GM23338 (cell line): ENCODE measurements at regions not wholly inside any gene's neighbourhood (a gene's known extent, or its start where the extent isn't known, plus 50 kb on each side); places are given as distances from the start of the nearest gene placed in this dataset.

Experiments
- CREB1 ChIP-seq: fragments of 250-450 bp; sonication (Bioruptor Pico); IDR thresholded peaks from 2 replicates; pipeline ENCODE4 v1.5.0; 2020; ENCODE audit warnings: low read depth, mild to moderate bottlenecking, moderate library complexity
- EZH2 ChIP-seq: fragments of 200-600 bp; sonication (generic); IDR thresholded peaks from one replicate; pipeline ENCODE4 v1.8.0; 2017; ENCODE audit warnings: antibody characterized with exemption, mild to moderate bottlenecking, low read depth; ENCODE audit not compliant: unreplicated experiment
- EZH2phosphoT487 ChIP-seq: fragments of 200-600 bp; sonication (generic); IDR thresholded peaks from one replicate; pipeline ENCODE4 v1.8.1; 2018; ENCODE audit warnings: antibody characterized with exemption; ENCODE audit not compliant: unreplicated experiment
- JUNB ChIP-seq: IDR thresholded peaks from one replicate; pipeline ENCODE4 v1.6.1; 2016; ENCODE audit warnings: antibody characterized with exemption; ENCODE audit not compliant: unreplicated experiment
- NANOG ChIP-seq: IDR thresholded peaks from 2 replicates; pipeline ENCODE4 v1.6.1; 2016; ENCODE audit warnings: antibody characterized with exemption, borderline replicate concordance
- POLR2AphosphoS5 ChIP-seq: IDR thresholded peaks from 2 replicates; pipeline ENCODE4 v1.6.1; 2016; ENCODE audit warnings: antibody characterized with exemption, low read depth
- TF ChIP-seq, protein P1 (sequence below), 2 experiments: fragments of 200-600 bp in 1 of 2; sonication (generic) in 1 of 2; conservative IDR thresholded peaks; 2 replicates each; pipeline versions ENCODE4 v1.5.1 to v1.6.1; 2016 to 2017; ENCODE audit warnings: antibody characterized with exemption in 2 of 2, low read depth in 2 of 2, mild to moderate bottlenecking in 2 of 2, moderate library complexity in 1 of 2
- TF ChIP-seq, protein P2 (sequence below): IDR thresholded peaks from 2 replicates; pipeline ENCODE4 v1.6.1; 2016; ENCODE audit warnings: antibody characterized with exemption
- TF ChIP-seq, protein P3 (sequence below): IDR thresholded peaks from one replicate; pipeline ENCODE4 v1.6.1; 2018; ENCODE audit warnings: antibody characterized with exemption; ENCODE audit not compliant: unreplicated experiment
- TF ChIP-seq, protein P4 (sequence below): fragments of 250-450 bp; sonication (Bioruptor Pico); IDR thresholded peaks from 2 replicates; pipeline ENCODE4 v1.5.0; 2020; ENCODE audit warnings: mild to moderate bottlenecking, moderate library complexity

DNA sequence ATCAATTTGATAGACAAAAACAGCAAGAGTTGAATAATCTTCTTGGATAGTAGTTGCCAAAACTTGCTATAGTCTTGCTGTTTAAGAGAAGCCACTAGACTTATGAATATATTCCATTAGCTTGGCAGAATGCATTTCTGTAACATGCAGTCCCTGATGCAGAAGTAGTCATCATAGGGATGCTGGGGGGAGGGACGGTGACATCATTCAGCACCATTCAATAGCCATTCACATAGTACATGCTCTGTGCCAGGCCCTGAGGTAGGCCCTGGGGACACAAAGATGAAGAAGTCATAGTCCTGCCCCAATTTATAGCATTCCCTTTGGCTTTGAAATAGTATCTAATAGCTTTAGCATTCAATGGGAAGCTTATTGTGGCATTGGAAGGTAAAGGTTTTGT, 185.5 kb upstream of the AFF2 start:
- TF ChIP-seq, protein P1, sequence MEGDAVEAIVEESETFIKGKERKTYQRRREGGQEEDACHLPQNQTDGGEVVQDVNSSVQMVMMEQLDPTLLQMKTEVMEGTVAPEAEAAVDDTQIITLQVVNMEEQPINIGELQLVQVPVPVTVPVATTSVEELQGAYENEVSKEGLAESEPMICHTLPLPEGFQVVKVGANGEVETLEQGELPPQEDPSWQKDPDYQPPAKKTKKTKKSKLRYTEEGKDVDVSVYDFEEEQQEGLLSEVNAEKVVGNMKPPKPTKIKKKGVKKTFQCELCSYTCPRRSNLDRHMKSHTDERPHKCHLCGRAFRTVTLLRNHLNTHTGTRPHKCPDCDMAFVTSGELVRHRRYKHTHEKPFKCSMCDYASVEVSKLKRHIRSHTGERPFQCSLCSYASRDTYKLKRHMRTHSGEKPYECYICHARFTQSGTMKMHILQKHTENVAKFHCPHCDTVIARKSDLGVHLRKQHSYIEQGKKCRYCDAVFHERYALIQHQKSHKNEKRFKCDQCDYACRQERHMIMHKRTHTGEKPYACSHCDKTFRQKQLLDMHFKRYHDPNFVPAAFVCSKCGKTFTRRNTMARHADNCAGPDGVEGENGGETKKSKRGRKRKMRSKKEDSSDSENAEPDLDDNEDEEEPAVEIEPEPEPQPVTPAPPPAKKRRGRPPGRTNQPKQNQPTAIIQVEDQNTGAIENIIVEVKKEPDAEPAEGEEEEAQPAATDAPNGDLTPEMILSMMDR (conservative IDR thresholded peaks at IDR 0.05; ENCODE audit: low read depth in 2 of 2), result no peak
- TF ChIP-seq CREB1 (CRISPR knock-in tag) (no peak), EZH2 (no peak), NANOG (no peak), POLR2AphosphoS5 (no peak), EZH2phosphoT487 (no peak), JUNB (no peak)
- TF ChIP-seq, protein P2, sequence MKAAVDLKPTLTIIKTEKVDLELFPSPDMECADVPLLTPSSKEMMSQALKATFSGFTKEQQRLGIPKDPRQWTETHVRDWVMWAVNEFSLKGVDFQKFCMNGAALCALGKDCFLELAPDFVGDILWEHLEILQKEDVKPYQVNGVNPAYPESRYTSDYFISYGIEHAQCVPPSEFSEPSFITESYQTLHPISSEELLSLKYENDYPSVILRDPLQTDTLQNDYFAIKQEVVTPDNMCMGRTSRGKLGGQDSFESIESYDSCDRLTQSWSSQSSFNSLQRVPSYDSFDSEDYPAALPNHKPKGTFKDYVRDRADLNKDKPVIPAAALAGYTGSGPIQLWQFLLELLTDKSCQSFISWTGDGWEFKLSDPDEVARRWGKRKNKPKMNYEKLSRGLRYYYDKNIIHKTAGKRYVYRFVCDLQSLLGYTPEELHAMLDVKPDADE, result no peak
- TF ChIP-seq, protein P3, sequence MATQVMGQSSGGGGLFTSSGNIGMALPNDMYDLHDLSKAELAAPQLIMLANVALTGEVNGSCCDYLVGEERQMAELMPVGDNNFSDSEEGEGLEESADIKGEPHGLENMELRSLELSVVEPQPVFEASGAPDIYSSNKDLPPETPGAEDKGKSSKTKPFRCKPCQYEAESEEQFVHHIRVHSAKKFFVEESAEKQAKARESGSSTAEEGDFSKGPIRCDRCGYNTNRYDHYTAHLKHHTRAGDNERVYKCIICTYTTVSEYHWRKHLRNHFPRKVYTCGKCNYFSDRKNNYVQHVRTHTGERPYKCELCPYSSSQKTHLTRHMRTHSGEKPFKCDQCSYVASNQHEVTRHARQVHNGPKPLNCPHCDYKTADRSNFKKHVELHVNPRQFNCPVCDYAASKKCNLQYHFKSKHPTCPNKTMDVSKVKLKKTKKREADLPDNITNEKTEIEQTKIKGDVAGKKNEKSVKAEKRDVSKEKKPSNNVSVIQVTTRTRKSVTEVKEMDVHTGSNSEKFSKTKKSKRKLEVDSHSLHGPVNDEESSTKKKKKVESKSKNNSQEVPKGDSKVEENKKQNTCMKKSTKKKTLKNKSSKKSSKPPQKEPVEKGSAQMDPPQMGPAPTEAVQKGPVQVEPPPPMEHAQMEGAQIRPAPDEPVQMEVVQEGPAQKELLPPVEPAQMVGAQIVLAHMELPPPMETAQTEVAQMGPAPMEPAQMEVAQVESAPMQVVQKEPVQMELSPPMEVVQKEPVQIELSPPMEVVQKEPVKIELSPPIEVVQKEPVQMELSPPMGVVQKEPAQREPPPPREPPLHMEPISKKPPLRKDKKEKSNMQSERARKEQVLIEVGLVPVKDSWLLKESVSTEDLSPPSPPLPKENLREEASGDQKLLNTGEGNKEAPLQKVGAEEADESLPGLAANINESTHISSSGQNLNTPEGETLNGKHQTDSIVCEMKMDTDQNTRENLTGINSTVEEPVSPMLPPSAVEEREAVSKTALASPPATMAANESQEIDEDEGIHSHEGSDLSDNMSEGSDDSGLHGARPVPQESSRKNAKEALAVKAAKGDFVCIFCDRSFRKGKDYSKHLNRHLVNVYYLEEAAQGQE, result no peak
- TF ChIP-seq, protein P4, sequence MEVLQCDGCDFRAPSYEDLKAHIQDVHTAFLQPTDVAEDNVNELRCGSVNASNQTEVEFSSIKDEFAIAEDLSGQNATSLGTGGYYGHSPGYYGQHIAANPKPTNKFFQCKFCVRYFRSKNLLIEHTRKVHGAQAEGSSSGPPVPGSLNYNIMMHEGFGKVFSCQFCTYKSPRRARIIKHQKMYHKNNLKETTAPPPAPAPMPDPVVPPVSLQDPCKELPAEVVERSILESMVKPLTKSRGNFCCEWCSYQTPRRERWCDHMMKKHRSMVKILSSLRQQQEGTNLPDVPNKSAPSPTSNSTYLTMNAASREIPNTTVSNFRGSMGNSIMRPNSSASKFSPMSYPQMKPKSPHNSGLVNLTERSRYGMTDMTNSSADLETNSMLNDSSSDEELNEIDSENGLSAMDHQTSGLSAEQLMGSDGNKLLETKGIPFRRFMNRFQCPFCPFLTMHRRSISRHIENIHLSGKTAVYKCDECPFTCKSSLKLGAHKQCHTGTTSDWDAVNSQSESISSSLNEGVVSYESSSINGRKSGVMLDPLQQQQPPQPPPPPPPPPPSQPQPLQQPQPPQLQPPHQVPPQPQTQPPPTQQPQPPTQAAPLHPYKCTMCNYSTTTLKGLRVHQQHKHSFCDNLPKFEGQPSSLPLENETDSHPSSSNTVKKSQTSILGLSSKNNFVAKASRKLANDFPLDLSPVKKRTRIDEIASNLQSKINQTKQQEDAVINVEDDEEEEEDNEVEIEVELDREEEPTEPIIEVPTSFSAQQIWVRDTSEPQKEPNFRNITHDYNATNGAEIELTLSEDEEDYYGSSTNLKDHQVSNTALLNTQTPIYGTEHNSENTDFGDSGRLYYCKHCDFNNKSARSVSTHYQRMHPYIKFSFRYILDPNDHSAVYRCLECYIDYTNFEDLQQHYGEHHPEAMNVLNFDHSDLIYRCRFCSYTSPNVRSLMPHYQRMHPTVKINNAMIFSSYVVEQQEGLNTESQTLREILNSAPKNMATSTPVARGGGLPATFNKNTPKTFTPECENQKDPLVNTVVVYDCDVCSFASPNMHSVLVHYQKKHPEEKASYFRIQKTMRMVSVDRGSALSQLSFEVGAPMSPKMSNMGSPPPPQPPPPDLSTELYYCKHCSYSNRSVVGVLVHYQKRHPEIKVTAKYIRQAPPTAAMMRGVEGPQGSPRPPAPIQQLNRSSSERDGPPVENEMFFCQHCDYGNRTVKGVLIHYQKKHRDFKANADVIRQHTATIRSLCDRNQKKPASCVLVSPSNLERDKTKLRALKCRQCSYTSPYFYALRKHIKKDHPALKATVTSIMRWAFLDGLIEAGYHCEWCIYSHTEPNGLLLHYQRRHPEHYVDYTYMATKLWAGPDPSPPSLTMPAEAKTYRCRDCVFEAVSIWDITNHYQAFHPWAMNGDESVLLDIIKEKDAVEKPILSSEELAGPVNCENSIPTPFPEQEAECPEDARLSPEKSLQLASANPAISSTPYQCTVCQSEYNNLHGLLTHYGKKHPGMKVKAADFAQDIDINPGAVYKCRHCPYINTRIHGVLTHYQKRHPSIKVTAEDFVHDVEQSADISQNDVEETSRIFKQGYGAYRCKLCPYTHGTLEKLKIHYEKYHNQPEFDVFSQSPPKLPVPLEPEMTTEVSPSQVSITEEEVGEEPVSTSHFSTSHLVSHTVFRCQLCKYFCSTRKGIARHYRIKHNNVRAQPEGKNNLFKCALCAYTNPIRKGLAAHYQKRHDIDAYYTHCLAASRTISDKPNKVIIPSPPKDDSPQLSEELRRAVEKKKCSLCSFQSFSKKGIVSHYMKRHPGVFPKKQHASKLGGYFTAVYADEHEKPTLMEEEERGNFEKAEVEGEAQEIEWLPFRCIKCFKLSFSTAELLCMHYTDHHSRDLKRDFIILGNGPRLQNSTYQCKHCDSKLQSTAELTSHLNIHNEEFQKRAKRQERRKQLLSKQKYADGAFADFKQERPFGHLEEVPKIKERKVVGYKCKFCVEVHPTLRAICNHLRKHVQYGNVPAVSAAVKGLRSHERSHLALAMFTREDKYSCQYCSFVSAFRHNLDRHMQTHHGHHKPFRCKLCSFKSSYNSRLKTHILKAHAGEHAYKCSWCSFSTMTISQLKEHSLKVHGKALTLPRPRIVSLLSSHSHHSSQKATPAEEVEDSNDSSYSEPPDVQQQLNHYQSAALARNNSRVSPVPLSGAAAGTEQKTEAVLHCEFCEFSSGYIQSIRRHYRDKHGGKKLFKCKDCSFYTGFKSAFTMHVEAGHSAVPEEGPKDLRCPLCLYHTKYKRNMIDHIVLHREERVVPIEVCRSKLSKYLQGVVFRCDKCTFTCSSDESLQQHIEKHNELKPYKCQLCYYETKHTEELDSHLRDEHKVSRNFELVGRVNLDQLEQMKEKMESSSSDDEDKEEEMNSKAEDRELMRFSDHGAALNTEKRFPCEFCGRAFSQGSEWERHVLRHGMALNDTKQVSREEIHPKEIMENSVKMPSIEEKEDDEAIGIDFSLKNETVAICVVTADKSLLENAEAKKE (CRISPR knock-in tag), result no peak
